GM19395 (cell line): ENCODE measurements at regions not wholly inside any gene's neighbourhood (a gene's known extent, or its start where the extent isn't known, plus 50 kb on each side); places are given as distances from the start of the nearest gene placed in this dataset.

Experiments used
- ATAC-seq: cut with Tn5 transposase; IDR thresholded peaks from one replicate; pipeline ENCODE4 v1.9.1; 2021; ENCODE audit warnings: mild to moderate bottlenecking, moderate library complexity; ENCODE audit not compliant: unreplicated experiment

DNA sequence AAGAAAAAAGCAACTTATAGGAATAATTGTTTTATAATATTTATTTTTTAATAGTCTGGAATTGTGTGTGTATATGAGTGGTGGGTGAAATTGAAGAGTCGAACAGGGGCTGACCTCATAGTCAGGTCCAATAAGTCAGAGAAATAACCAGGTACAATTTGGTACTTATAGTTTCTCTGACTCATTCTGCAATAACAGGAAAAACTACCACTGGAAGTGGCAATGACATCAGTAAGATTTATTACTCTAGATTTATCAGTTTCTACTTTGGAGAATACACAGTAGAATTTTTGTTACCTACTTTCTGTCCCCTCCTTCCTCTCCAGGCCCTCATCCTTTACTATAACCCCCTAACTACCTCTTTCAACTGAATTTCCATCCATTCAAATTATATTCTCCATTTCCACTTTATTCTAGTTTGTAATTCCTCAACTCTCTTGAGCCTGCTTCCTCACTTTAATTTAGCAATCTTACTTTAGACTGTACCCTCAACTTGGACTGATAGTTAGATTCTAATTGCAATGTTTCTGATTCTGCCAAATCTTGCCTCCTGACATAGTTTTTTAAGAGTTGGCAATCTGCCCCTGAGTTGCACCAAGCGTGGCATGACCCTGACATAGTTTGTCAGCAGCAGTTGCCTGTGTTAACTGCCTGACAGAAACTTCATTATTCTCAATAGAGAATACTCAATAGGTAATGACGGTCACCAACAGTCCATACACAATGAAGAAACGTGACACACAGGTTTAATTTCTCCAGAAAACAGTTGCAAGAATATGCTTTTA lies 475.3 kb upstream of the RIOK2 start:
- no peak for ATAC-seq

DNA sequence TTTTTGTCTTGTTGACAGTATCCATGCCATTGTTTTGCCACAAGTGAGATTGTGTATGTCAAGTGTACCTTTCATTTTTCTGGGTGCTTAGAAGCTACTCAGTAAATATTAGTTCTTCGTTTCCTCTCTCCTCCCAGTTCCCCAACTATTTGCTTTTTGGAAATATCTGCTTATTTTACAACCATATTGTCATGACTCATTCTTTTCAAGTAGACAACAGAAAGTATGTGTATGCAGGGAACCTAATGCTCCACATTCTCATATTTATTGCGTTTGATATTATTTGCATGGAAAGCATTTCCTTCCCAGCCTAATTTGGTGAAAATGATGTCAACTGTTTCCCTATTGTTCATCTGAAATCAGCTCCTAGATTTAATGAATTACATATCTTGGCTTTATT lies 483.7 kb upstream of the RIOK2 start:
- ATAC-seq: no peak

DNA sequence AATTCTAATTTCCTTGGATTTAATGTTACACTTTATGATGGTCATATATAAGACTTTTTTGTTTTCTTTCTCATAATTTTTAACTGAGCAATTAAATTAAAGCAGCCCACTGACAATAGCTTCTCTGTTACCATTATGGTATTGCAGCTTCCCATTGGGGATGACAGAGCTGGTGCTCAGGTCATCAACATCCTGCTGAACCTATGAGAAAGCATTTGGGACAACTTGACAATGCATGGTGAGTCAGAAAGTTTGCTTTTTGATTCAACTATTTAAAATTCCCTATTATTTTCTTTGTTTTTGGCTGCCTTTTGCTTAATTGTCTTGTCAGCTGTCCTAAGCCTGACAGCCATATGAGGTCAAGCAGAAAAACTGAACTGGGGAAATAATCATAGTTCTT lies 487.4 kb upstream of the RIOK2 start:
- no peak for ATAC-seq

DNA sequence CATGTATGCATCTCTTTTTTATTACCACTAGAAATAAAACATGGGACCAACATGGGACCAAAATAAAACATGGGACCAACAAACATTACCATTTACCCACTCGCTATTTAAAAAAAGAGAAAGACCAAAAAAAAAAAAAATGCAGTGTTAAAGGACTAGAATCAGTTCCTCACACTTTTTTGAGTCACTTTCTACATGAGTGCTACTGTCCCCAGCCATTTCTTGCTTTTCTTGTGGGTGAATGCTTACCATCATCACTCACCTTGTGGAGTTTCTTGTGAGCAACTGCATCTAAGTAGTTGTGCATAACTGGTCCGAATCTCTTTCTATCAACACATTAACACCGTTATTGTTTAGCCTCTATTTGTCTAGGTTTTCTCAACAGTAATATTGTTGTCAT lies 493.6 kb upstream of the RIOK2 start:
- no peak for ATAC-seq

DNA sequence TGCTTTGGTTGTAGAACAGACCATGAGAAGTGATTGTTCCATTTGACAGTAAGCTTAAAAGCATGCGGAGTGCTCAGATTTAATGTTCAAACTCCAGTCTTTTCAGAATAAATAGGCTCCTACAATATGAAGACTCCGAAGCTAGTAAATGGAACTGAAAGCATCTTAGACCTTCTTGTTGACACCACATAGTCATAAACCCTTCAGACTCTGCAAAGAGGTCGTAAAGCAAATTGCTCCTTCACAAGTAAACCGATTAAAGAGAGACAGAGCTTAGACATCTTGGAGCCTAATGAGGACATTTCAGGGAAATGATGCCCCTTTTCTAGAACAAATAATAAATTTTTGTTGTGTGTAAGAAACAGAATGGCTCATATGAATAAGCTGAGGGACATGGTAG lies 511.0 kb upstream of the RIOK2 start:
- no peak for ATAC-seq

DNA sequence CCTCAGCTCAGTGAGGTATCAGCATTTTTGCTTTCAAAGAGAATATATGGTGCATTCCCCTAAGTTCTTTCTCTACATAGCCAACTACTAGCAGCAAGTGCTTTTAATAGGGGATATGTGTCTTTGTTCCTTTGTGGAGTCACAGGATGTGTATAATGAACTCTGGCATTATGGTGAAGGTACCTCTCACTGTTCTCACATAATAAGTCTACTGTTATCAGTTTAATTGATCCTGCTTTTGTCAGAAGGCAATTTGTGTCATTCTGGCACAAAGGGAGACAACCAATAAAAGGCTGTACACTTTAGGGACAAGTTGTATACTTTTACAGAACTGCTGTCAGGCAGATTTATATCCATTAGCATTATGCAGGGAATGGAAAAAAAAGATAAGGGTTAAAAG lies 531.4 kb upstream of the RIOK2 start:
- no peak for ATAC-seq

DNA sequence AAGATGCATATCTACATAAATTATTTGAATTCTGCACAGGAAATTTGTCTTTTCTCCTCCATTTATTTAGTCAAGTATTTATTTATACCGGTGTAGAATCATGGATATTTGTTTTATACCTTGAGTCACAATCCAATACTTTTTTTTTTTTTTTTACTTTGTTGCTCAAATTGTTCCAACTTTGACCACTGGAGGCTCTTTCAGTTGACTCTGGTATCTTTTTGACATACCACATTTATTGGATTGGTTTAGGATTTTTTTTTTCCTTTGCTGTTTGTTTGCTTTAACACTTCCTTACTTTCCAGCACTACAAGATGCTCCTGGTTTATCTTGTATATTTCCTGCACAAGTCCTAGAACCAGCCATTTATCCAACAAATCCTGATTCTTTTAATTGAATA lies 543.1 kb upstream of the RIOK2 start:
- no peak for ATAC-seq

DNA sequence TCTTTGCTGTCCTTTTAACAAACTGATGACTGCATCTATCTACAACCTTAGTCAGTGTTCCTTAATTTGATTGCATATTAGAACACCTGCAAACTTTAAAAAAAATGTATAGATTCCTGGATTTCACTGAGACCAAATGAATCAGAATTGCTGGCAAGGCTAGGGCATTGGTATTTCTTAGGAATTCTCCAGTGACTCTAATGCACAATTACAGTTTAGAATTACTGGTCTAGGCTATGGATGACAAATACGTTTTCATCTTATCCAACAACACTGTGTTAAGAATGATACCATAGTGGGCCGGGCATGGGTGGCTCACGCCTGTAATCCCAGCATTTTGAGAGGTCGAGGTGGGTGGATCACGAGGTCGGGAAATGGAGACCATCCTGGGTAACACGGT lies 545.9 kb upstream of the RIOK2 start:
- ATAC-seq: no peak

DNA sequence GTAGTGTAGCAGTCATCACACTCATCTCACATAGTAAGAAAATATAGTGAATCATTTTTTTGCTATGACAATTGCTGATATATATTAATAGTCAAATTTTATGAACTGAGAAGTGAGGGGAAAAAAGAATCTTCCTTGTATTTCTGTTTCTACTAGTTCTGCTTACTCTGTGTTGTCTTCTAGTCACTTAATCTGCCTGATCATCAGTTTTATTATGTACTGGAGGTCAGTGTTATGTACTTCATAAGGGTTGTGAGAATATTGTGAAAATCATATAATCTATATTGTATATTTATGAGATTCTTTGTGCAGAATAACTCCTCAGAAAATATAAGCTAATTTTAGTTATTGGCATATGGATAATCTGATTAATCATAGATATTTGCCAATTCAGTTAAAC lies 546.9 kb upstream of the RIOK2 start:
- ATAC-seq: no peak

DNA sequence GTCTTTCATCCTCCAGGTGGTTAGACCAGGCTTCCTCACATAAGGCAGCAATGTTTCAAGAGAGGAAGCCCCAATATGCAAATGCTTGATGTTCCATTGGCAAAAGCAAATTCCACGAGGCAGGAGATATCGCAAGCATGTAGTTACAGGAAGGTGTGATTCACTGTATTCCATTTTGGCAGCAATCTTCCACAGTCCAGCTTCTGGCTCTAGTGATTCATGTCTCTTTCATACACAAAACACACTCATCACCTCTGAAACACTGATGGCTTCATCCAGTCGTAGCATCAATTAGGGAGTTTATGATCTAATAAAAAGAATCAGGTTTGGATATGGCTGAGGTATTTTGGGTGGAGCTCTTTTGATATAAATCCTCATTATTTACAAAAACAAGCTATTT lies 552.2 kb upstream of the RIOK2 start:
- ATAC-seq: no peak

DNA sequence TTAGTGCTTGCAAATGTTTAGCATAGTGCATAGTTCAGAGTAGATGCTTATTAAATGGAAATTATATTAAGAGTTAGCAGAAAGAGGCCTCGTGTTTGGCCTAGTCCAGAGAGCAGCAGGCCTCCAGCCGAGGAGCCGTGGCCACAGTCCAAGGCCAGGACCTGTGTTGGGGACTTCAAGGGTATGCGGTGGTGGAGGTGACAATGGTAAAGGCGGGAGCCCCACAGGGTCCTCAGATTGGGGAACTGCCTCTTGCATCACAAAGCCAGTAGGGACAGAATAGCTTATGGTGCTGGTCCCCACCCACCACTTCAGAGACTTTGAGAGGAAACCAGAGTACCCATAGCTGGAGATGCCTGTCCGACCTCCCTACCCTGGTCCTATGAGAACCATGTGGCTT lies 554.6 kb upstream of the RIOK2 start:
- no peak for ATAC-seq

DNA sequence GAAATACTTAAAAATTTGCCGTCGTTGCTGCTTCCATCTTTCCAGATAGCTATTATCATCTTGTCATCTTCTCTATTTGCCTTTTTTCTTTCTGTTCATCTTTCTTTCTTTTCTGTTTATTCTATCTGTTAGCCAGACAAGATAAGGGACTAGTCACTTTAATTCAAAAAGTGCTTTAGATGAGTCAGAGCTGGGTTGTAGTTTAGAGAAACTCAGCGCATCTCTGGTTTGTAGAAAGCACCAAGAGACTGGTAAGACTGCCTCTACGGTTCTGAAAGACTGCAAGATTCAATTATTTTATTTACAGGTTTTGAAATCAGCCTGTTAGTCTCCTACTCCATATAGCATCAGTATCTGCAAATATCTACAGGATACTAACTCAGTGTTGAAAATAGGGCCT lies 562.8 kb upstream of the RIOK2 start:
- ATAC-seq: no peak

DNA sequence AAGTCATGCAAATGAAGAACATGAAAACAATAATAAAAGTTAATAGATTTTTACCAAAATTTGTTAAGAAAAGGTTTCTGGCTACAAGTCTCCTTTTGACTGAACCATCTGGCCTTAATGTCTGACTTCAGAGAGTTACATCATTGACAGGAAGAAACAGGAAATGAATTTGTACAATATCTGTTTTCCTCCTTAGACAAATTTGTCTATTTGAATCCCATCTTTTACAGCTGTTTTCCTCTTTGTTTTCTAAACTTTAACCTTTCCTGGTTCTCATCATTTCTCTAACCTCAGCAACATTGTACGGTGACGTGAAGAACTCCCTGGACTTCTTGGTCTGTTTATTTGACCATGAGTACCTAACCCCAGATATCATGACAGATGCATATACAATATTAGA lies 567.5 kb upstream of the RIOK2 start:
- ATAC-seq: no peak

DNA sequence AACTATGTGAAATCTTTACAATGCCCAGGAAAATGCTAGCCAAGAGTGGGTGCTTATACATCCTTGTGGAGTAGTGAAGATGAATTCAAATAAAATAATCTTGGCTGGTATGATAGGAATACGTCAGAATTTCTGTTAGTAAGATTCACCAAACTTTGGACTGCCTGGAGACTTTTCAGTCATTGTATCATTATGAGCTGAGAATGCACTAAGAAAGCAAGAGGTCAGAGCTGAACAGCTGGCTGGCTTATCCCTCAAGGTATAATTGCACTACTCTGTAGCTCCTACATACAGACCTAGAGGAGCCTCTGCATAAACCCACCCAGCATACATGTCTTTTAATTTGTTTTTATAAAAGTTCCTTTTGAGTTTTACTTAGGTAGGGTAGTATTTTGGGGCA lies 568.5 kb upstream of the RIOK2 start:
- ATAC-seq: no peak

DNA sequence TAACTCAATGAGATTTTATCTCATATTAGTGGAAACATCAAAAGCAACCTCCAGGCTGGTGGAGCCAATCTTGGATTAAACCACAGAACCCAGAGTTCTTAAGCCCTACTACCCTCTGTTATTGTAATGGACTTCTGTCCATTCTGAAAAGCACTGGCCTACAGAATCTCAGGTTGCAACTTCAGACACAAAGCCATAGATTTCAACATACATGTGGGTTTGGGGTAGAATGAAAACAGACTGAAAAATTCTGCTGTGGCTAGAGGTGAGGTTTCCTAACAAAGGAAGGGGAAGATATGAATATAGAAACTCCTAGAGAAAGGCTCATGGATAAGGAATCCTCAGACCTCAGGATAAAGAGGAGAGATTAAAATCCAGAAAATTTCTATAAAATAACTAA lies 569.8 kb upstream of the RIOK2 start:
- no peak for ATAC-seq

DNA sequence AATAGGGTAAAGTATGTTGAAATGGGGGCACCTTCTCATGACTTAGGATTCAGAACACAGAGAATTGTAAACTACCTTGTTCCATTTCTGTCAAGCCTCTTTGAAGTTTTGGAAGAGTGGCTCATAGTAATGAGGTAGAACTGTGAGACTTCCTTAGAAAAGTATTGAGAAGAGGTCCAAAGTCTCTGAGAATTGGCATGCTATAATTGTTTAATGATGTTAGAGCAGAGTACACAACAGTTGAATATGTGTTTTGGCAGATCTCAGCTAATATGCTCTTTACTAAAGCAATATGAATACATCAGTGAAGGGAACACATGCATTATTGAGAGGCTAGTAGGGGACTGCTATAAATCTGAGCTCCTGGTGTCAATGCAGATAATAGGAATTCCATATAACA lies 579.4 kb upstream of the RIOK2 start:
- no peak for ATAC-seq

DNA sequence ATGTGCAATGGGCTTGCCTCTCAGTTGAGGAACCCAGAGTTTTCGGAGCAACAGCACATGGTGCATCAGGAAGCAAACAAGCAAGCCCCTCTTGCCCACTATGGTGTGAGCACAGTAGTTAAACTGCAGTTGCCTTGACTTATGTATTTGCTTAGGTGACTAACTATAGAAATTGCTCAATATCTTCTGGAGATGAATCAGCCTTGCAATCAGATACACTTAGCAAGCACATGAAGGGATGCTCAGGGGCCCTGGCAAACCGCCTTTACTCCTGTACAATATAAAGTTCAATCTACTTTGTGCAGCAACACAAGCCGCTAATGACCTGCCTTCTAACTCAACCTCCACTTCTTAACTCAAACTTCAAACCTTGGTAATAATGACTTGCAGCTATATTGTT lies 581.7 kb upstream of the RIOK2 start:
- no peak for ATAC-seq

DNA sequence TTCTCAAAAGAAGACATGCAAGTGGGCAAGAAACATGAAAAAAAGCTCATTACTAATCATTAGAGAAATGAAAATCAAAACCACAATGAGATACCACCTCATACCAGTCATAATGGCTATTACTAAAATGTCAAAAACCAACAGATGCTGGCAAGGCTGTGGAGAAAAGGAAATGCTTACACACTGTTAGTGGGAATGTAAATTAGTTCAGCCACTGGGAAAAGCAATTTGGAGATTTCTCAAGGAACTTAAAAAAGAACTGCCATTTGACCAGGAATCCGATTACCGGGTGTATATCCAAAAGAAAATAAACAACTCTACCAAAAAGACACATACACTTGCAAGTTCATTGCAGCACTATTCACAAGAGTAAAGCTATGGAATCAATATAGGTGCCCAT lies 595.4 kb upstream of the RIOK2 start:
- ATAC-seq: no peak

DNA sequence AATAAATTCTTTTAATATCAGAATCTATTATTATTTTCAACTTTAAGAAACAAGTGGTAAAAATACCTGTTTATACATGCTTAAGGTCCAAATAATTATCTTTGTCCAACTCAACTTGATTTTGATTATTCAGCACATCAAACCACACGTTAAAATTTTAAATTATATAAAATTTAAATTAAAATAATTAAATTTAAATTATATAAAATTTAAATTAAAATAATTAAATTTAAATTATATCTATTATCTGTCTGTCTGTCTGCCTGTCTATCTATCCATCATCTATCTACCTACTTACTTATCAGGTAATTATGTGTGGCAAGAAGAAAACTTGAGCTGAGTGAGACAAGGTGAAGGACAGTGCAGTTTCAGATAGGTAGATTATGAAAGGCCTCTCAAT lies 605.3 kb upstream of the RIOK2 start:
- no peak for ATAC-seq

DNA sequence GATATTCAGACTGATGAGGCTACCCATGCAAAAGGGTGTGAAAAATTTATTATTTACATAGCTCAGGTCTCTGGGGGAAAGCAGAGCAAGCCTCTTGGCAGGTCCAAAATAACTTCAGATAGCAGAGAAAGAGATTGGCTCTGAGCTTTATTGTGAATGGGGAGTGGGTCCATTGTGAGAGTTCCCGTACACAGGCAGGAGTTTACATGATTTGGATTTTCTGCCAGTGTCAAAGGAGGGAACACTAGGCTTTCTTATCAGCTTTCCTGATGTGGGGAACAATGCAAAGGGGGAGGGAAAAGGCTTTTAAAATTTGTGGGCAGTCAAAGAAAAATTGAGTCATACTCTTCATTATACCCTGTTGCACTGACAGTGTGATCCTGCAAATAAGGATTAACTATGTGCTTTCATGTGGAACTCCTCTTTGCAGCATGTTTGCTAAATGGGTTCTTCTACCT lies 615.0 kb upstream of the RIOK2 start:
- no peak for ATAC-seq

DNA sequence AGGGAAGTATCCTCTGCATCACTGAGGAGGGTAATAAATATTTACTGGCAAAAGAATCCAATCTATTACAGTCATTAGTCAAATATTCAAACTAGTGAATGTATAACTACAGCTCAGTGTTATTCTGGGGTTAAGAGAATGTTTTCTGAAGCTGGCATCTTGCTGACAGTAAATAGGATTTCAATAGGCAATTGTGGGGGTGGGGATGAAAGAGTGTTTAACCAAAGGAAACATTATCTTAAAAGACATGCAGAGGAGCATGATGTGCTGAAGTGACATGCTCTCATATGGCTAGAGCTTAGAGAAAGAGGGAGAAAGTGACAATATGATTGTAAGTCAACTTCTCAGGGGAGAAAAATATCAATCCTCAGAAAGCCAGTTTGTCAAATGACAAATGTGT lies 618.4 kb upstream of the RIOK2 start:
- ATAC-seq: no peak

DNA sequence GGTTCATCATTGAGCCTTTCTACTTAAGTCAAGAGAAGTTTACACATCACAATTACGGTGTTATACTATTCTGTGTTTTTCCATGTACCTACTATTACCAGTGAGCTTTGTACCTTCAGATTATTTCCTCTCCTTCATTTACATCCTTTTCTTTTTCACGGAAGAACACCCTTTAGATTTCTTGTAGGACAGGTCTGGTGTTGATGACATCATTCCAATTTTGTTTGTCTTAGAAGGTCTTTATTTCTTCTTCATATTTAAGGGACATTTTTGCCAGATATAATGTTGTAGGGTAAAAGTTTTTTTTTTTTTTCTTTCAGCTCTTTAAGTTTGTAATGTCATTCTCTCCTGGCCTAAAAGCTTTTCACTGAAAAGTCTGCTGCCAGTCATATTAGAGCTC lies 637.1 kb upstream of the RIOK2 start:
- ATAC-seq: no peak

DNA sequence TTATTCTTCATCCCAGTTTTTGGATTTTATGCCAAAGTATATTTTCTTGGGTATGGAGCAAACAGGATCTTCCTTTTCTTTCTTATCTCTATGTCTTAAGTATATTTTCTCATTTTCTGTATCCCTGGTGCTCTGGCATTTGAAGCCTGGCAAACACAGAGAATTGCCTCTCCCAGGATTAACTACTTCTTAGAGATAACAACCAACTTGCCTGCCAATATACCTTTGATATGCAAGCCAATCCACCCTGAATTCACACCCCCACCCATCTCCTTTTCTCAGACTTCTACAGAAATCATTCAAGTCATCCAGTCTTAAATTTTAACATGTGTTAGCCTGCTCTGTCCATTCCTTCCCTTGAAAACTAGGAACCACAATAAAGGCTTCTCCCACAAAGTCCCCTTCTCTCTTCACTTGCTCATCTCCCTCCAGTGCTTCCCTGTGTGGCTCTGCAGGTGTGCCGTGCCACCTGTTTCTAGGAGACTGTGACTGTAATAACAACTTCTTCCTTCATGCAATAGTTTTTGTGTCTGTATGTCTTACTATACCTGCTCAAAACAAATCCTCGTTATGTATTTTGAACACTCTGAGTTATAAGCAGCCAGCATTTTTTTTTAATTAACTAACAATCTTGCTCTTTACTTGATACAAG lies 649.7 kb upstream of the RIOK2 start:
- ATAC-seq: no peak
